ENCODE measurements at regions not wholly inside any gene's neighbourhood (a gene's known extent, or its start where the extent isn't known, plus 50 kb on each side); places are given as distances from the start of the nearest gene placed in this dataset.
A peak's percentile ranks its signal among the peaks of the same experiment; 100 is the strongest.

DNA sequence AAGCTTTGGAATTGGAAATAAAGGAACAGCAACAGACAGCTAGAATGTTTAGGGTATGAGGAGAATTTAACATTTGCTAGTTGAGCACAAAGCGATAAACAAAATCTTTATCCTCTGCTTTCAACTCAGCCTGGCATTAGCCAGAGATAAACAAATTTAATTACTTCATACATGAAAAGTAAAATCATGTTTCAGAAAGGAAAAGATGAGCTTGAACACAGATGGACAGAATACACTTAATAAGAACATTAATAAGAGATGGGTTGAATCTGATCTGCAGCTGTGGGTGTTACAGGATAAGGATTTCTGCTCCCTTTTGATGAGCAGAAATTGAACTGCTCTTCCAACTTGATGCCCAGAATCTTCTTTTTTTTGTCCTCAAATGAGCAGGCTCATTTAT lies 275.2 kb downstream of the CSNK1G3 start:
- DNase-seq (ENCODE audit: low spot score): no peak

- peak; percentile 28 for DNase-seq (ENCODE audit: low spot score)
Measured at GRCh38 chr5:123786411-123786810, 274.4 kb downstream of the CSNK1G3 start.

DNA sequence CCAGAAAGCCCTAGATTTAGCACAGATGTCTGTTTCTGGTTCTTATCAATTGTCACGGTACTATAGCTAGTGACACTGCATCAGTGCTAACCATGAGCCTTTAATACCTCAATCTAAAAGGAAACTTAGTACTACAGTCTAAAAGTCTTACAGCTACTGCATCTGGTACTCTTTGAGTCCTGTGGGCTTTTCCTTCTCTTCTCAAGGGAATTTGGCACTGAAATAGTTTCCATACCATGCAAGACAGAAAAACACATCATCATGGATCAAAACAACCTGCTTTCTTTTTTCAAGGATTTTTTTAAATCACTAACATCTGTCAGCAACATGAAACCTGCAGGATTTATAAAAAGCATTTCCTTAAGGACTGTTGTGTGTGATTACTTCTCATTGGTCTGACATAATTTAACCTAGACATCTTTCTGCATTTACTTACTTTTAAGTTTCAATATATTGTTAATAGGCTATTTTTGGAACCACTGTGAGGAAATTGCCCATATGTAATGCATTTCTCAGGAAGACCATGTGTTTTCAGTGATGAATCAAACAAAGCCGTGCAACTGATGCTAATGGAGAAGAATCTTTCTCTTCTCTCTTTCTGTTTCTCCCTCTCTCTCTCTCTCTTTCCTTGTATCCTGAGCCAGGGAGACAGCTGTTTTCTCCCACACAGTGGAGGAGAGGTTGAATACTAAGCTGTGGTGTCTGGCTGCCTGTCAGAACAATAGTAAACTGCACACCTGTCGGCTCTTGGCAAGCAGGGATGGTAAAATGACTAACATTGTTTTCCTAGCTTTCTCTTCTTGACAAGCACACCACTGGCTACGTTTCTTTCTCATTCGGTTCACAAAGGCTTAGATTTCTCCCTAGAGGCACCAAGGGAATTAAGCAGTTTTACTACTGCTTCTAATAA lies 273.4 kb downstream of the CSNK1G3 start:
- DNase-seq (ENCODE audit: low spot score): peak; percentile 98

GRCh38 chr5:123783421-123783820 lies 271.4 kb downstream of the CSNK1G3 start:
- peak; percentile 10 for DNase-seq (ENCODE audit: low spot score)

- DNase-seq (ENCODE audit: low spot score): no peak
Measured at GRCh38 chr5:123778641-123779040, 266.7 kb downstream of the CSNK1G3 start.

DNA sequence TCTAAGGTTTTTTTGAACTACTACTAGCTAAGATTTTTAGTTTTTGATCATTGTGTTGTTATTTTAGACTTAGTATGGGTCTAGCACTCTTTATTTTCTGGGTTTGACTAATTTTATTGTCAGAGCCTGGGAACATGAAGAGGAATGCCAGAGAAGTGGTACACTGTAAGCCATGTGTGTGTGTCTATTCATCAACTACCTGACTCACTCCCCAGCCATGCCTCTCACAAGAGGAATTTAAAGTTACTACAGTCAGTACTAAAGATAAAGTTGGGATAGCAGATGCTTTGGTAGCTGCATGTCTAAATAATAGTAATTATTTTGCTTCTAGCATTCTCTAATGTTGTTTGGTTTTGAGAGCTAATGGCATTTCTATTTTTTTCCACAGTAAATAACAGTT lies 264.8 kb downstream of the CSNK1G3 start:
- DNase-seq (ENCODE audit: low spot score): peak; percentile 11

- no peak for DNase-seq (ENCODE audit: low spot score)
Measured at GRCh38 chr5:123771715-123772114, 259.7 kb downstream of the CSNK1G3 start.

DNA sequence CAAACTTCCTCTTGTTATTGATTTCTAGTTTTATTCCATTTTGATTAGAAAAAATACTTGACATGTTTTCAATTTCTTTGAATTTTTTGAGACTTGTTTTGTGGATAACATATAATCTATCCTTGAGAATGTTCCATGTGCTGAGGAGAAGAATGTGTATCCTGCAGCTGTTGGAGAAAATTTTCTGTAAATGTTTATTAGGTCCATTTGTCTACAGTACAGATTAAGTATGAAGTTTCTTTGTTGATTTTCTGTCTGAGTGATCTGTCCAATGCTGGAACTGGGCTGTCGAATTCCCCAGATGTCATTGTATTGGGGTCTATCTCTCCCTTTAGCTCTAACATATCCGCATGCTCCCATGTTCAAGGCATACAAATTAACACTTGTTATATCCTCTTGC lies 251.2 kb downstream of the CSNK1G3 start:
- DNase-seq (ENCODE audit: low spot score): no peak

DNA sequence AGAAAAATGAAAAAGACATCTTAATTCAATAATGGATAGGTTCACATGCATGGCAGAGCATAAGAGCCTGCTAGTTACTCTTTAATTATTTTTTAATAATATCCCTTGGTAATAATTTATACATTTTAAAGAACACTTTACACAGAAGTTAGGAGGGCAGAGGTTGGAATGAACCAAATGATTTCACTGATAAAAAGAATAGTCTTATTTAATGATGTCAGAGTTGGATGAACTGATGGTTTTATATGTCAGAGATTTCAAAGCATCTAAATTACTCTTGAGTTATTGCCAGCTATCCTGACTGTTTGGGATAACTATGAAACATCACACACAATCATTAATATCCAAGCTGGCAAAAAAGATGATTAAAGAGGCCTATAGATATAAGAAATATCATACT lies 244.8 kb downstream of the CSNK1G3 start:
- no peak for DNase-seq (ENCODE audit: low spot score)

DNA sequence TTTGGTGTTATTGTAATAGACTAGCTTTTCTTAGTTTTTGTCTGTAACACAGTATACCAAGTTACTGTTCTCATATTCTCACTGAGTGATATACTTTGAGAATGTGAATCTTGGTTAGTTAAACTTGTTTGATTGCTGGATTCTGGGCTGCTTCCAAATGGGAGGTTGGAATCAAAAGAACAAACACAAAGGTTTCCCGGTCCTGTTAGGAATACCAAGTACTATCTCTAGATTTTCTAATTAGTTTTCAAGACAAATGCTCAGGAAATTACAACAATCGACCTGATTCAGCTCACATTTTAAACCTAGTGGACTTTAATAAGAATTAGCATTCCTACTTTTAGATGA lies 244.3 kb downstream of the CSNK1G3 start:
- DNase-seq (ENCODE audit: low spot score): no peak

- DNase-seq (ENCODE audit: low spot score): peak; percentile 46
Measured at GRCh38 chr5:123755653-123756317, 243.8 kb downstream of the CSNK1G3 start.

- DNase-seq (ENCODE audit: low spot score): peak; percentile 38
Measured at GRCh38 chr5:123754908-123755307, 242.9 kb downstream of the CSNK1G3 start.

GRCh38 chr5:123753937-123754891 lies 242.2 kb downstream of the CSNK1G3 start:
- DNase-seq (ENCODE audit: low spot score): peak; percentile 28

- DNase-seq (ENCODE audit: low spot score): no peak
Measured at GRCh38 chr5:123753180-123753936, 241.4 kb downstream of the CSNK1G3 start.

- peak; percentile 92 for DNase-seq (ENCODE audit: low spot score)
Measured at GRCh38 chr5:123752552-123753179, 240.7 kb downstream of the CSNK1G3 start.

DNA sequence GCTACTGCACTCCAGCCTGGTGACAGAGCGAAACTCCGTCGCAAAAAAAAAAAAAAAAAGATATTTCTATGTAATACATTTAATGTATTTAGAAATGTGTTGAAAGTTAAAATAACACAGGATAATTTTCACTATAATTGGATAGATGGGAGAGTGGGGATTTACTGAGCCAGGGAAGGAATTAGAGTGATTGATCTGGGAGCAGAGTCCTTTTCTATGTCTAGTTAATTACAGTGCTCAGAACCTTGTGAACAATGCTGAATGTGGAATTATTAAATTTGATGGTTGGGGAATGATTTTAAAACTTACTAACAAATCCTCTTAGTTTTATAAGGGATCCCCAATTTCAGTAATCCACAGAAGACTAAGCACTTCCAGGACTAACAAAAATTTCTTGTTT lies 239.7 kb downstream of the CSNK1G3 start:
- no peak for DNase-seq (ENCODE audit: low spot score)

DNA sequence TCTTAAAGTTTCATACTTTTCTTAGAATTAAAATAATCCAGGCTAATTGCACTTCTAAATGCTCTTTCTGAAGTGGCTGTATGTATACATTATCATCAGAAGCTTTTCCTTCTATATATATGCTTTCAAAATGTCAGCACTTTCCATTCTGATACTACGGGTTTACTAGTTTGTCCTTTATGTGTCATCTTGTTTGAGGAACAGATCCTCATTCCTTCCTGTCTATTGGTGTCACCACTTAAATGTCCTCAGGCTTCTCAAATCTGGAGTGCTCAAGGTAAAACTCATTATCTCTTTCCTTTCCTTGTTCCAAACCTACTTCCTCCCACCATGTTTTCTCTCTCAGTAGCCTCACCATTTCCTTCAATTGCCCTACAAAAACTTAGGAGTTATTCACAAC lies 236.3 kb downstream of the CSNK1G3 start:
- no peak for DNase-seq (ENCODE audit: low spot score)

DNA sequence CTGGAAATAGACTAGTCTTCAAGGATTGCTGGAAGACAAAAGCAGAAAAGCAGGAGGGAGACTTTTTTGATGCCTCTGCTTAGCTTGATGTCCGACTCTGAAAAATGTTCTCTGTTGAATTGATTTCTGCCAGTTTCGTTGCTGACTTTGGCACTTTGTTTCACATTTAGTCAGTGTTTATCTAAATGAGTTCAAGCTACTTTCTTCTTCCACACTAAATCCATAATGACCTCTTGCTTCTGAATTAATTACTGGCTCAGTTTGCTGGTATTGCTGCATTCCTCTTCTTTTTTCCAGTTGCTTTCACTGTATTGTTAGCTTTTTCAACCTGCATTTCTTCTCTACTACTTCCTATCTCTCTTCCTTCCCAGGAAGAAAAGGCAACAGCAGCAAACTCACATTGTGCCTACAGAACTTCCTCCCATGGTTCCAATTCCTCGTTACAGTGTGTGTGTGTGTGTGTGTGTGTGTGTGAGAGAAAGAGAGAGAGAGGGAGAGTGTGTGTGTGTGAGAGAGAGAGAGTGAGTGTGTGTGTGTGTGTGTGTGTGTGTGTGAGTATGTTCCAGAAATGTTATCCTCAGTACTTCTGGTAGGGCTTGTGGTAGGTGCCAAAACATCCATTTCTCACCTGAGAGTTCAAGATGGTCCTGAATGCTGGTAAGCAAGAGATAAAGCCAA lies 234.8 kb downstream of the CSNK1G3 start:
- DNase-seq (ENCODE audit: low spot score): no peak

DNA sequence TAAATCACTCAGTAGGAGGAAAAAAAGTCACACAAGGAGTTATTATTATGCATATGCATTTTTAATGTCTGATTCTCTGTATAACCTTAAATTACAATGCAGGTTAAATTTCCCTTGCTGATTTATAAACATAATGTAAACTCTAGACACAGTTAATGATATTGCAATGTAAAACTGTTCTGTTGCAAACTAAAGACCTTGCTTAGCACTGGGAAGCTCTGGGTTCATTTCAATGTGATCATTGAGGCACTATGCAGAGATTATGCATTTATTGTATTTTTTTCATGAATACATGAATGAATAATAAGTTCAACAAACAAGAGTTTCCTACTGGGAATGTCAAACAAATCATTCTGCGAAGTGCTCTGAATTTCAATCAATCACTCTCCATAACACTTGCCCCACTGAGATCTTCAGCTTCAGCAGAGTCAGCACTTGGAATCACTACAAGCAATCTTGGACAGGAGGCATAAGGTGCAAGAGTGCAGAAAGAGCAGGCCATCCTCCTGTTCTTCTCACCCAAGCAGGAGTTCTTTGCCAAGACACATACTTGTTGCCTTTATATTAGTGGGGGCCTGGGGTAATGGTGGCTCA lies 232.1 kb downstream of the CSNK1G3 start:
- no peak for DNase-seq (ENCODE audit: low spot score)

DNA sequence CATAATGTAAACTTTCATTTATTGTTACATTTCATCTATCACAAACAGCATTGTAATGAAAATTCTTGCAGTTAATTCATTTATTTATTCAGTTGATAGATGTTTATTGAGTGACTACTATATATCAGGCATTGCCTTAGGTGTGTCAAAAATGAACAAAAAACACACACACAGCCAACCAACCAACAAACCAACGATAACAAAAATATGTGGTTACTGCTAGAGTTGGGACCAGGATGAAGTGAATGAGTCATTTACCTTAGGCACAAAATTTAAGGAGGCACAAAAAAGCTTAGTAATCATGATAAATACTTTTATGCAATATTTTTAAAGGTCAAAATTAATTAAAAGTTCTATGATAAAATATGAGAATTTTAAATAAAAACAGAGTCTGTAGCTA lies 223.4 kb downstream of the CSNK1G3 start:
- no peak for DNase-seq (ENCODE audit: low spot score)

Data from umbilical cord (tissue), 1 donor.